Caco-2 (cell line): ENCODE measurements at regions not wholly inside any gene's neighbourhood (a gene's known extent, or its start where the extent isn't known, plus 50 kb on each side); places are given as distances from the start of the nearest gene placed in this dataset.

Experiments
- BruUV-seq: library from RNA; stranded (reverse); fragments of 400-500 nt; replicated peaks from 2 replicates; lab custom pipeline; 2021; lab: Mats Ljungman, UMichigan
- CTCF ChIA-PET: fragments of 300-600 bp; sonication (Branson Sonifier 250); formaldehyde crosslinking; loops from one replicate; lab custom pipeline; 2022; ENCODE audit warnings: antibody characterized with exemption; lab: Charles Lee
- POLR2A ChIA-PET: fragments of 300-600 bp; sonication (Branson Sonifier 250); formaldehyde crosslinking; loops from one replicate; lab custom pipeline; 2022; ENCODE audit warnings: antibody characterized with exemption; lab: Charles Lee
- DNase-seq, 2 experiments: peaks; one replicate each; pipeline versions ENCODE4 v3.0.0 to v3.0.0-alpha.2; 2020 to 2022
- H3K27me3 ChIP-seq: replicated peaks from 2 replicates; pipeline ENCODE4 v1.6.0; 2011; ENCODE audit warnings: low read length; ENCODE audit not compliant: control insufficient read depth, insufficient read depth
- H3K36me3 ChIP-seq: 2 replicates; pipeline ENCODE4 v1.5.1; 2011; ENCODE audit warnings: low read length; ENCODE audit not compliant: control insufficient read depth, insufficient read depth
- H3K4me1 ChIP-seq: fragments of 250-450 bp; sonication (Bioruptor Pico); 2 replicates; pipeline ENCODE4 v1.5.1; 2020; ENCODE audit warnings: mild to moderate bottlenecking
- H3K4me3 ChIP-seq: 2 replicates; pipeline ENCODE4 v1.5.1; 2011; ENCODE audit warnings: low read depth, mild to moderate bottlenecking, control low read depth, low read length
- H3K9me3 ChIP-seq: fragments of 250-450 bp; sonication (Bioruptor Pico); 2 replicates; pipeline ENCODE4 v1.5.1; 2020; ENCODE audit warnings: mild to moderate bottlenecking, moderate library complexity
- H3K27ac Mint-ChIP-seq: one replicate; pipeline ENCODE4 v1.8.0; 2022; ENCODE audit warnings: mixed read lengths; ENCODE audit not compliant: unreplicated experiment
- H3K27me3 Mint-ChIP-seq: one replicate; pipeline ENCODE4 v1.8.0; 2022; ENCODE audit warnings: mixed read lengths; ENCODE audit not compliant: insufficient read depth, unreplicated experiment
- H3K36me3 Mint-ChIP-seq: one replicate; pipeline ENCODE4 v1.8.0; 2022; ENCODE audit warnings: mild to moderate bottlenecking, mixed read lengths; ENCODE audit not compliant: insufficient read depth, unreplicated experiment
- H3K4me1 Mint-ChIP-seq: one replicate; pipeline ENCODE4 v1.8.0; 2022; ENCODE audit warnings: low read depth, mixed read lengths; ENCODE audit not compliant: unreplicated experiment
- H3K4me3 Mint-ChIP-seq: one replicate; pipeline ENCODE4 v1.8.0; 2022; ENCODE audit warnings: mild to moderate bottlenecking, moderate library complexity, mixed read lengths; ENCODE audit not compliant: unreplicated experiment
- H3K9me3 Mint-ChIP-seq: one replicate; pipeline ENCODE4 v1.8.0; 2022; ENCODE audit warnings: mixed read lengths; ENCODE audit not compliant: unreplicated experiment
- intact Hi-C: fragments of 100-400 bp; cut with micrococcal nuclease; formaldehyde crosslinking; loops from one replicate; pipeline ENCODE4 v1.10.0; 2022; ENCODE audit not compliant: unreplicated experiment
- TF ChIP-seq, protein P1 (sequence below), 2 experiments: fragments of 200-600 bp in 1 of 2; IDR thresholded peaks; 1 replicate in 1 of 2; 2 replicates in 1 of 2; pipeline versions ENCODE4 v1.5.1 to v1.8.0; 2011 to 2022; ENCODE audit warnings: antibody characterized with exemption in 1 of 2, control low read depth in 1 of 2, inconsistent platforms in 1 of 2, low read depth in 1 of 2, low read length in 1 of 2, mild to moderate bottlenecking in 1 of 2, moderate library complexity in 1 of 2; ENCODE audit not compliant: insufficient read depth in 1 of 2, severe bottlenecking in 1 of 2, unreplicated experiment in 1 of 2

DNA sequence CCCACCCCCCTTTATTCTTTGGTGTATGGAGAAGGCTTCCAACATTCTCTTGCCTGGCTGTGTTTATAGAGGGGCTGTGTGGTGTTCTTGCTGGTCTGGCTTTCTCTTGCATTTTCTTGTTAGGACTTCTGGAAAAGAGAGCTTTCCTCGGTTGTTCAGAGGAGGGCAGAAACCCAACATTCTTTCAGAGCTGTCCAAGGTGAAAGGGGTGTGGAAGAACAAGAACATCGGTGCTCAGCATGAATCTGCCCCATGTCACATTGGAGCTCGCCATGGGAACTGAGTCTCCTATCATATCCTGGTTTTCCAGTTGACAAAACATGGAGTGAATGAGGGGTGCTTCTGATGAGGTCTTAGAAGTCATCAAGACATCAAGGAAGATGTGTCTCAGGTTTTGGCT lies 281.8 kb downstream of the RNF144B start:
- TF ChIP-seq, protein P1, sequence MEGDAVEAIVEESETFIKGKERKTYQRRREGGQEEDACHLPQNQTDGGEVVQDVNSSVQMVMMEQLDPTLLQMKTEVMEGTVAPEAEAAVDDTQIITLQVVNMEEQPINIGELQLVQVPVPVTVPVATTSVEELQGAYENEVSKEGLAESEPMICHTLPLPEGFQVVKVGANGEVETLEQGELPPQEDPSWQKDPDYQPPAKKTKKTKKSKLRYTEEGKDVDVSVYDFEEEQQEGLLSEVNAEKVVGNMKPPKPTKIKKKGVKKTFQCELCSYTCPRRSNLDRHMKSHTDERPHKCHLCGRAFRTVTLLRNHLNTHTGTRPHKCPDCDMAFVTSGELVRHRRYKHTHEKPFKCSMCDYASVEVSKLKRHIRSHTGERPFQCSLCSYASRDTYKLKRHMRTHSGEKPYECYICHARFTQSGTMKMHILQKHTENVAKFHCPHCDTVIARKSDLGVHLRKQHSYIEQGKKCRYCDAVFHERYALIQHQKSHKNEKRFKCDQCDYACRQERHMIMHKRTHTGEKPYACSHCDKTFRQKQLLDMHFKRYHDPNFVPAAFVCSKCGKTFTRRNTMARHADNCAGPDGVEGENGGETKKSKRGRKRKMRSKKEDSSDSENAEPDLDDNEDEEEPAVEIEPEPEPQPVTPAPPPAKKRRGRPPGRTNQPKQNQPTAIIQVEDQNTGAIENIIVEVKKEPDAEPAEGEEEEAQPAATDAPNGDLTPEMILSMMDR (IDR thresholded peaks at IDR 0.05; ENCODE audit: insufficient read depth in 1 of 2, low read depth in 1 of 2, low read length in 1 of 2, severe bottlenecking in 1 of 2, unreplicated experiment in 1 of 2) = no peak
- H3K36me3 Mint-ChIP-seq = no peaks in the 10 kb centered on the region
- H3K4me1 Mint-ChIP-seq = no peaks in the 10 kb centered on the region
- Histone ChIP-seq H3K36me3 (no peaks in the 10 kb centered on the region), H3K4me3 (no peak overlapping the region), H3K9me3 (no peaks in the 10 kb centered on the region), H3K27me3 (no peaks in the 10 kb centered on the region), H3K4me1 (no peaks in the 10 kb centered on the region)
- no peaks in the 10 kb centered on the region for H3K9me3 Mint-ChIP-seq
- no peak overlapping the region for H3K4me3 Mint-ChIP-seq
- ChIA-PET CTCF (no interaction called here), POLR2A (no interaction called here)
- no TSS peak for BruUV-seq
- intact Hi-C loops = no loop called here
- no peak for DNase-seq
- peaks cover under 1% of the 10 kb centered on the region for H3K27me3 Mint-ChIP-seq
- H3K27ac Mint-ChIP-seq = no peak overlapping the region

DNA sequence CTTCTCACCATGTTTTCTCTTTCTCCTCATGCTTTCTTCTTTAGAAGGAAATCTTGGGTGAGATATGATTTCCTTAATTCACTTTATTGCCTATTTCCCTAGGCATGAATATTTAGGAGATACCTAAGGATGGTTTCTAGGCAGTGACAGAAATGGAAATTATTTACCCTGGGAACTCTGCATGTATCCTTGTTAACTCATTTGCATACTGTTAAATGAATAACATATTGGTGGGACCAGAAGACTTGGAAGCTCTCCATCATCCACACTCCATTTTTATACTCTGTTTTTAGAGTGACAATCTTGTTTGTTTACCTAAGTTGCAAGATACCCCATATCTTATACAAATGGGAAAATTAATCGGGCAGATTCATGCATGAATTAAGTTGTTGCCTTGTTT lies 285.7 kb downstream of the RNF144B start:
- no peaks in the 10 kb centered on the region for H3K4me1 ChIP-seq
- intact Hi-C loops = no loop called here
- no peaks in the 10 kb centered on the region for H3K9me3 ChIP-seq
- ChIA-PET CTCF (no interaction called here), POLR2A (no interaction called here)
- no peaks in the 10 kb centered on the region for H3K27me3 ChIP-seq
- no peaks in the 10 kb centered on the region for H3K36me3 Mint-ChIP-seq
- BruUV-seq = no TSS peak
- no peak overlapping the region for H3K4me3 Mint-ChIP-seq
- TF ChIP-seq, protein P1 (IDR thresholded peaks at IDR 0.05; ENCODE audit: insufficient read depth in 1 of 2, low read depth in 1 of 2, low read length in 1 of 2, severe bottlenecking in 1 of 2, unreplicated experiment in 1 of 2) = no peak
- no peak overlapping the region for H3K4me3 ChIP-seq
- peaks cover 3% of the 10 kb centered on the region for H3K27me3 Mint-ChIP-seq
- H3K4me1 Mint-ChIP-seq = no peaks in the 10 kb centered on the region
- no peaks in the 10 kb centered on the region for H3K9me3 Mint-ChIP-seq
- no peak overlapping the region for H3K27ac Mint-ChIP-seq
- H3K36me3 ChIP-seq = no peaks in the 10 kb centered on the region
- no peak for DNase-seq

DNA sequence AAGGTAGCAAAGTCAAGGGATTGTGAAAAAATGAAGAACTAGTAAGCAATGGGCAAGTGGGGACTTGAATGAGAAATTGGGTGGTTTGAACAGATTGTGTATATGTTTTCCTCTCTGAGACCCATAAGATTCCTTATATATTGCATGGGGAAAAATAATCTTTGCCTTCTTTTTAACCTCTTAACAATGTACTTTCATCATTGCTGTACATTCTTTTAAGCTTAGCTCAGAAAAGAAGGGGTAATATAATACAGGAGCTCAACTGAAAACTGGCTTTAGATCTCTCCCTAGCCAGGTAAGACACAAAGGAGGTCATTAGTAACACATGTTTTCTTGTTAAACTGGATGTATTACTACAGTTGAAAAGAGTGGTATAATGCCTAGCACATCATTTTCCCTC lies 287.2 kb downstream of the RNF144B start:
- CTCF ChIA-PET = no interaction called here
- no peak for DNase-seq
- BruUV-seq = no TSS peak
- H3K27me3 ChIP-seq = no peaks in the 10 kb centered on the region
- H3K4me1 Mint-ChIP-seq = no peaks in the 10 kb centered on the region
- POLR2A ChIA-PET = no interaction called here
- no peak overlapping the region for H3K27ac Mint-ChIP-seq
- TF ChIP-seq, protein P1 (IDR thresholded peaks at IDR 0.05; ENCODE audit: insufficient read depth in 1 of 2, low read depth in 1 of 2, low read length in 1 of 2, severe bottlenecking in 1 of 2, unreplicated experiment in 1 of 2) = no peak
- H3K4me1 ChIP-seq = no peaks in the 10 kb centered on the region
- peaks cover 3% of the 10 kb centered on the region for H3K27me3 Mint-ChIP-seq
- no peak overlapping the region for H3K4me3 ChIP-seq
- no peaks in the 10 kb centered on the region for H3K9me3 ChIP-seq
- H3K4me3 Mint-ChIP-seq = no peak overlapping the region
- H3K9me3 Mint-ChIP-seq = no peaks in the 10 kb centered on the region
- intact Hi-C loops = no loop called here
- H3K36me3 ChIP-seq = no peaks in the 10 kb centered on the region
- H3K36me3 Mint-ChIP-seq = no peaks in the 10 kb centered on the region
